ENCODE measurements at regions not wholly inside any gene's neighbourhood (a gene's known extent, or its start where the extent isn't known, plus 50 kb on each side); places are given as distances from the start of the nearest gene placed in this dataset.

- TF ChIP-seq CTCF (IDR thresholded peaks at IDR 0.05; ENCODE audit: borderline replicate concordance, extremely low read depth, low read length, poor library complexity, severe bottlenecking) (no peak), EZH2 (IDR thresholded peaks at IDR 0.05; ENCODE audit: borderline replicate concordance, low read depth, low read length, severe bottlenecking) (no peak)
Measured at GRCh38 chr12:58358369-58358768, 417.0 kb downstream of the ATP23 start.
